ENCODE measurements at regions not wholly inside any gene's neighbourhood (a gene's known extent, or its start where the extent isn't known, plus 50 kb on each side); places are given as distances from the start of the nearest gene placed in this dataset.
A peak's percentile ranks its signal among the peaks of the same experiment; 100 is the strongest.
"Not testable (repeated sequence)": the region's sequence is repeated elsewhere in the genome, so short reads cannot be mapped to it uniquely, and the experiment has no call there.

DNA sequence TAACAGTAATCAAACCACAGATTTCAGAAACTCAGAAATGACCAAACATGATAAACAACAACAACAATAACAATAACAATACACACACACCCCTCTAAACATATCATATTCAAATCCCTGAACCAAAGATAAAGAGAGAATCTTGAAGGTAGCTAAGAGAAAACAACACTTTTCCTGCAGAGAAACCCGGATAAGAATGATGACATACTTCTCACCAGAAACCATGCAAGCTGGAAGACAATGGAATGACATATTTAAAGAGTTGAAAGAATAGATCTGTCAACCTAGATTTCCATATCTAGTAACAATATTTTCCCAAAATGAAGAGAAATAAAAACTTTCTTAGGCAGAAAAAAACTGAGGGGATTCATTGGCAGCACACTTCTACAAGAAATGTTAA, 138.1 kb downstream of the LIG4 start:
- TF ChIP-seq SMC3 (conservative IDR thresholded peaks at IDR 0.05; ENCODE audit: poor library complexity) (no peak), TAF1 (IDR thresholded peaks at IDR 0.05; ENCODE audit: low read depth) (no peak), POLR2AphosphoS5 (IDR thresholded peaks at IDR 0.05) (no peak), EP300 (conservative IDR thresholded peaks at IDR 0.05; ENCODE audit: poor library complexity, severe bottlenecking) (no peak), RAD21 (conservative IDR thresholded peaks at IDR 0.05) (no peak), MXI1 (conservative IDR thresholded peaks at IDR 0.05; ENCODE audit: poor library complexity, severe bottlenecking) (no peak), EZH2 (IDR thresholded peaks at IDR 0.05; ENCODE audit: borderline replicate concordance, insufficient read depth, low read length, poor library complexity, severe bottlenecking) (no peak)
- TF ChIP-seq, protein P1, sequence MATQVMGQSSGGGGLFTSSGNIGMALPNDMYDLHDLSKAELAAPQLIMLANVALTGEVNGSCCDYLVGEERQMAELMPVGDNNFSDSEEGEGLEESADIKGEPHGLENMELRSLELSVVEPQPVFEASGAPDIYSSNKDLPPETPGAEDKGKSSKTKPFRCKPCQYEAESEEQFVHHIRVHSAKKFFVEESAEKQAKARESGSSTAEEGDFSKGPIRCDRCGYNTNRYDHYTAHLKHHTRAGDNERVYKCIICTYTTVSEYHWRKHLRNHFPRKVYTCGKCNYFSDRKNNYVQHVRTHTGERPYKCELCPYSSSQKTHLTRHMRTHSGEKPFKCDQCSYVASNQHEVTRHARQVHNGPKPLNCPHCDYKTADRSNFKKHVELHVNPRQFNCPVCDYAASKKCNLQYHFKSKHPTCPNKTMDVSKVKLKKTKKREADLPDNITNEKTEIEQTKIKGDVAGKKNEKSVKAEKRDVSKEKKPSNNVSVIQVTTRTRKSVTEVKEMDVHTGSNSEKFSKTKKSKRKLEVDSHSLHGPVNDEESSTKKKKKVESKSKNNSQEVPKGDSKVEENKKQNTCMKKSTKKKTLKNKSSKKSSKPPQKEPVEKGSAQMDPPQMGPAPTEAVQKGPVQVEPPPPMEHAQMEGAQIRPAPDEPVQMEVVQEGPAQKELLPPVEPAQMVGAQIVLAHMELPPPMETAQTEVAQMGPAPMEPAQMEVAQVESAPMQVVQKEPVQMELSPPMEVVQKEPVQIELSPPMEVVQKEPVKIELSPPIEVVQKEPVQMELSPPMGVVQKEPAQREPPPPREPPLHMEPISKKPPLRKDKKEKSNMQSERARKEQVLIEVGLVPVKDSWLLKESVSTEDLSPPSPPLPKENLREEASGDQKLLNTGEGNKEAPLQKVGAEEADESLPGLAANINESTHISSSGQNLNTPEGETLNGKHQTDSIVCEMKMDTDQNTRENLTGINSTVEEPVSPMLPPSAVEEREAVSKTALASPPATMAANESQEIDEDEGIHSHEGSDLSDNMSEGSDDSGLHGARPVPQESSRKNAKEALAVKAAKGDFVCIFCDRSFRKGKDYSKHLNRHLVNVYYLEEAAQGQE (IDR thresholded peaks at IDR 0.05; ENCODE audit: borderline replicate concordance) = no peak
- TF ChIP-seq, protein P2, sequence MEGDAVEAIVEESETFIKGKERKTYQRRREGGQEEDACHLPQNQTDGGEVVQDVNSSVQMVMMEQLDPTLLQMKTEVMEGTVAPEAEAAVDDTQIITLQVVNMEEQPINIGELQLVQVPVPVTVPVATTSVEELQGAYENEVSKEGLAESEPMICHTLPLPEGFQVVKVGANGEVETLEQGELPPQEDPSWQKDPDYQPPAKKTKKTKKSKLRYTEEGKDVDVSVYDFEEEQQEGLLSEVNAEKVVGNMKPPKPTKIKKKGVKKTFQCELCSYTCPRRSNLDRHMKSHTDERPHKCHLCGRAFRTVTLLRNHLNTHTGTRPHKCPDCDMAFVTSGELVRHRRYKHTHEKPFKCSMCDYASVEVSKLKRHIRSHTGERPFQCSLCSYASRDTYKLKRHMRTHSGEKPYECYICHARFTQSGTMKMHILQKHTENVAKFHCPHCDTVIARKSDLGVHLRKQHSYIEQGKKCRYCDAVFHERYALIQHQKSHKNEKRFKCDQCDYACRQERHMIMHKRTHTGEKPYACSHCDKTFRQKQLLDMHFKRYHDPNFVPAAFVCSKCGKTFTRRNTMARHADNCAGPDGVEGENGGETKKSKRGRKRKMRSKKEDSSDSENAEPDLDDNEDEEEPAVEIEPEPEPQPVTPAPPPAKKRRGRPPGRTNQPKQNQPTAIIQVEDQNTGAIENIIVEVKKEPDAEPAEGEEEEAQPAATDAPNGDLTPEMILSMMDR (IDR thresholded peaks at IDR 0.05; ENCODE audit: poor library complexity, severe bottlenecking) = no peak
- H3K27me3 ChIP-seq (ENCODE audit: insufficient read depth, low read depth, low read length) = no peaks in the 10 kb centered on the region
- no peaks in the 10 kb centered on the region for H4K20me1 ChIP-seq (ENCODE audit: insufficient read depth)
- H3K9ac ChIP-seq (ENCODE audit: low read length) = no peak overlapping the region
- no peaks in the 10 kb centered on the region for H3K9me3 ChIP-seq (ENCODE audit: low read length)
- no peaks in the 10 kb centered on the region for H3F3A ChIP-seq (ENCODE audit: insufficient read depth, low read length, poor library complexity, severe bottlenecking)
- H3K4me3 ChIP-seq (ENCODE audit: low read length) = no peak overlapping the region
- H3K4me2 ChIP-seq (ENCODE audit: low read length) = no peak overlapping the region
- H3K79me2 ChIP-seq (replicated peaks; ENCODE audit: insufficient read depth, low read length) = no peaks in the 10 kb centered on the region
- H3K27ac ChIP-seq (ENCODE audit: low read length) = no peak overlapping the region
- no peaks in the 10 kb centered on the region for H3K36me3 ChIP-seq (ENCODE audit: insufficient read depth, low read length)
- no peak overlapping the region for H2AFZ ChIP-seq (ENCODE audit: low read depth, low read length)
- no peaks in the 10 kb centered on the region for H3K9me2 ChIP-seq (ENCODE audit: insufficient read depth, low read length)

DNA sequence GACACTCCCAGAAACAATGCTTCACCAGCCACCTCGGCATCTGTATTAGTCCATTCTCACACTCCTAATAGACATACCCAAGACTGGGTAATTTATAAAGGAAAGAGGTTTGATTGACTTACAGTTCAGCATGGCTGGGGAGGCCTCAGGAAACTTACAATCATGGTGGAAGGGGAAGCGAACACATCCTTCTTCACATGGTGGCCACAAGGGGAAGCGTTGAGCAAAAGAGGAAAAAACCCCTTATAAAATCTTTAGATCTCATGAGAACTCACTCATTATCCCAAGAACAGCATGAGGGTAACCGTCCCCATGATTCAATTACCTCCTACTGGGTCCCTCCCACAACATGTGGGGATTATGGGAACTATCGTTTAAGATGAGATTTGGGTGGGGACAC, 140.9 kb downstream of the LIG4 start:
- not testable (repeated sequence) for H3K27me3 ChIP-seq (ENCODE audit: insufficient read depth, low read depth, low read length); H3K4me2 ChIP-seq (ENCODE audit: low read length); H3K79me2 ChIP-seq (replicated peaks; ENCODE audit: insufficient read depth, low read length); H3K36me3 ChIP-seq (ENCODE audit: insufficient read depth, low read length); H3K9me2 ChIP-seq (ENCODE audit: insufficient read depth, low read length); H3K9ac ChIP-seq (ENCODE audit: low read length); H2AFZ ChIP-seq (ENCODE audit: low read depth, low read length); H3F3A ChIP-seq (ENCODE audit: insufficient read depth, low read length, poor library complexity, severe bottlenecking); H3K27ac ChIP-seq (ENCODE audit: low read length); H3K9me3 ChIP-seq (ENCODE audit: low read length); H4K20me1 ChIP-seq (ENCODE audit: insufficient read depth); H3K4me3 ChIP-seq (ENCODE audit: low read length)
- TF ChIP-seq, protein P2 (IDR thresholded peaks at IDR 0.05; ENCODE audit: poor library complexity, severe bottlenecking) = peak; percentile 16

Measured in neural cell (in vitro differentiated cells).